GM12874 (cell line): ENCODE measurements at regions not wholly inside any gene's neighbourhood (a gene's known extent, or its start where the extent isn't known, plus 50 kb on each side); places are given as distances from the start of the nearest gene placed in this dataset.

Source experiments
- TF ChIP-seq, protein P1 (sequence below): IDR thresholded peaks from 2 replicates; pipeline ENCODE4 v1.5.1; 2011; ENCODE audit warnings: low read depth, mild to moderate bottlenecking, control low read depth, low read length, moderate library complexity; ENCODE audit not compliant: insufficient read depth

DNA sequence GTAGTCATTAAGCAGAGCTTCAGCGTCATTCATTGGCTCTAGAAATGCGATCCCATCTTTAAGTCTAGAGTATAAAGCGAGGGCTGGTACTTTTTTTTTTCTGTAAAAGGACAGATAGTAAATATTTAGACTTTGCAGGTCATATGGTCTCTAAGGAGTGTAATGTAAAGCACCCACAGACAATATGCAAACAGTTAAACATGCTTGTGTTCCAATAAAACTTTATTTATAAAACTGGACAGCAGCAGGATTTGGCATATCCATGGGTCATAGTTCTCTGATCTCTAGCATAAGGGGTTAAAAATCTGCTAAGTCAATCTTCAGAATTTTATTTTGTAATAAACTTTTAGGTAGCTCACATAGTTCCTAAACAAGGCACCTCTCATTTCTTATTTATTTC is 226.8 kb upstream of the TBC1D5 start:
- TF ChIP-seq, protein P1, sequence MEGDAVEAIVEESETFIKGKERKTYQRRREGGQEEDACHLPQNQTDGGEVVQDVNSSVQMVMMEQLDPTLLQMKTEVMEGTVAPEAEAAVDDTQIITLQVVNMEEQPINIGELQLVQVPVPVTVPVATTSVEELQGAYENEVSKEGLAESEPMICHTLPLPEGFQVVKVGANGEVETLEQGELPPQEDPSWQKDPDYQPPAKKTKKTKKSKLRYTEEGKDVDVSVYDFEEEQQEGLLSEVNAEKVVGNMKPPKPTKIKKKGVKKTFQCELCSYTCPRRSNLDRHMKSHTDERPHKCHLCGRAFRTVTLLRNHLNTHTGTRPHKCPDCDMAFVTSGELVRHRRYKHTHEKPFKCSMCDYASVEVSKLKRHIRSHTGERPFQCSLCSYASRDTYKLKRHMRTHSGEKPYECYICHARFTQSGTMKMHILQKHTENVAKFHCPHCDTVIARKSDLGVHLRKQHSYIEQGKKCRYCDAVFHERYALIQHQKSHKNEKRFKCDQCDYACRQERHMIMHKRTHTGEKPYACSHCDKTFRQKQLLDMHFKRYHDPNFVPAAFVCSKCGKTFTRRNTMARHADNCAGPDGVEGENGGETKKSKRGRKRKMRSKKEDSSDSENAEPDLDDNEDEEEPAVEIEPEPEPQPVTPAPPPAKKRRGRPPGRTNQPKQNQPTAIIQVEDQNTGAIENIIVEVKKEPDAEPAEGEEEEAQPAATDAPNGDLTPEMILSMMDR, result no peak

DNA sequence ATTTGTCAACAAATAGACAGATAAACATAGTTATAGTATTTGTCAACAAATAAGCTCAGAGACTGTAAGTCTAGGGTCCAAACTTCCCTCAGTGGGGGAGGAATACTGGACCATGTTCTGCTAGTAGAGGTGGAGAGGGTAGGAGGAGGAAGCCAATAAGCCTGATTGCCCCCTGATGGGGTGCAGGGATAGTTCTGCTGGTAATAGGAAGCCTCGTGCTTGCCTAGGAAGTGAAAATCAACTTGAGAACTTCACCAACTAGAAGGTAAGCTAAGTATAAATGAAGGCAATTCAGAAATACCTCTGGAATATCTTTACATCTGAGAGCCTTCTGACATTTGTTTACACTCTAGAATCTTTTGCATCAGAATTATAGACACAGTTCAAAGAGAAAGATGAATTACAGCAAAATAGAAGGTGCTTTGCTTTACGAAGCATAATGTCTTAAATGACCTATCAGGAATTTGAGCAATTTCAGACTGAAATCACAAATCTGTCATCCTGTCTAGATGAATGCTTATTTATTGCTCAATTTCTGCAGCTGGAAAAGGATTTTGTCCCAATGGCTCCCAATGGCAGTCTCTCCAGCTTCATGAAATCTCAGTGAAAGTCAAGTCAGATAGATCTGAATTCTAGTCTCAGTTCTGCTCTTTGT is 225.6 kb upstream of the TBC1D5 start:
- TF ChIP-seq, protein P1, result no peak

DNA sequence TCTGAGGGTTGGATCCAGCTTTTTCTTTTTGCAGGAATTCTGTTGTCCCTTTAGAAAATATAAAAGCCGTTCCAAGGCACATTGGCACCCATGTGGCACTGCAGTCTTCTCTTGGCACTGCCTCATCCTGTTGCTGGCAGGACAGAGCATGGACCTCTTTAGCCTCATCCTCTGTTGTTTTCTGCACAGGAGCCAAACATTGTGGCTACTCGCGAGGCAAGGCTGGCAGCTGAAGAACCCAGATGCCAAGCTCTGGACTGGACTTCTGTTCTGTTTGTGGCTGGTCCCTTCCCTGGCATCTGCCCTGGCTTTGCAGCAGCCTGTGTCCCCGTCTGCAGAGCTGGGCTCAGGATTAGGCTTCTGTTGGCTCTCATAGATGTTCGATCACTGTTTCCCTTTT is 224.7 kb upstream of the TBC1D5 start:
- TF ChIP-seq, protein P1, result no peak

DNA sequence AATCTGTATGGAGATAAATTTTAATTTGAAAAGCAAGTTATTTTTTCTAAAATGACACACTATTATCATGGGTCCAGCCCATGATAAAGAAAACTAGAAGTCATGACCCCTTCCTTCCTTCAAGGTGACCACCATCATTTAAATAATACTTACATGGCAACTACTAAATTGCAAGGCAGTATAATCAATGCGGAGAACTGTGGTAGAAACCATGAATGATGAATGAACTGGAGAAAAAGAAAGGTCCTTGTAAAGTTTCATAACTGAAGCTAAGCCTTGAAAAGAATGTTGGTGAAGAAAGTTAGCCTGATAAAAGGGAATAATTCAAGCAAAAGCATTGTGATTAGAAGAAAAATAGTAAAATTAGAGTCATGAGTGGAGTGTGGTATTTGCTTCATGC is 222.9 kb upstream of the TBC1D5 start:
- TF ChIP-seq, protein P1, result no peak

DNA sequence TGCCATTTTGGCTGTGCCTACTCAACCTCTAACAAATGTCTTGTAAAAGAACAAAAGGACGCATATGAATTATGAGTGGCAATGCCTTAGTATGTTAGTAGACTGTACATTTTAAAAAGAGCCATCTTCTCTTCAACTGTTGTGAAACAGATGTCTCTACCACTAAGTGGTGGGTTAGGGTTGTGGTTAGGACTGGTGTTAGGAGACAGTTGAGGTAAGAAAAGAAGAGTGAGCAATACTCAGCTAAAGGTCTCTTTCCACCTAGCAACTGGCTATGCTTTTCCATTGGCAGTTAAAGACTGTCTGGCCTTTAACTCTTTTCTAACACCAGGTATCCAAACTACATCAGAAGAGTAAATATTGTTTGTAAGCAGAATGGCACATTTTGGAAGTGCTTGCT is 221.7 kb upstream of the TBC1D5 start:
- TF ChIP-seq, protein P1, result no peak

DNA sequence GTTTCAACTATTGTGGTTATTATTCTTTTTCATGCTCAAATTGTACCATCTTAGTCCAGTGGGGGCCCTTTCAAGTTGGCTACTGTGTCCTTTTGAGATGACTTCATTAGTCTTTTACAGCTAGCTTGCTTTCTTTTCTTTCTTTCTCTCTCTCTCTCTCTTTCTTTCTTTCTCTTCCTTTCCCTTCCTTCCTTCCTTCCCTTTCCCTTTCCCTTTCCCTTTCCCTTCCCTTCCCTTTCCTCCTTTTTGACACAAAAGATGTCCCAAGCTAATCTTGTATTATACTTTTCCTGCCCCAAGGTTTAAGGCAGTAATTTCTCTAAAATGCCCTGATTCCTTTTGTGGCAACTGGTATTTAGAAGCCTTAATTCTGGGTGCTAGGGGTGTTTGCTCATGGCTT is 213.0 kb upstream of the TBC1D5 start:
- TF ChIP-seq, protein P1, result no peak

DNA sequence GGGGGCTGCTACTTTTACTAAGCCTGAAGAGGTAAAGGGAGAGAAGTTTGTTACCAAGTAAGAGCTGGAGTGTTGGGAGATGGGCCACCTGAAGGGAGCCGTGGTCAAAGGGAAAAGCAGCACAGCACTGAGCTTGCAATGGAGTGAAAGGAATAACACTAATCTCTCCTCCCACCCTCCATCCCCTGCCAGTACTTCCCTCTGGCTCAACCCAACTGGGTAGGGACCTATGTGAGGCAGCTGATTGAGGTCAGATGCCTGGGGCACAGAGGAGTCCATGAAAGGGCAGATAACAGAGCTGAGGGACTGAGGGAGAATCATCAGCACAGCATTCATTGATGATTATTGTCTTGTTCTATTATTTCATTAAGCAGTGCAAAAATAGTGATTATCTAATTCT is 212.4 kb upstream of the TBC1D5 start:
- TF ChIP-seq, protein P1, result no peak

DNA sequence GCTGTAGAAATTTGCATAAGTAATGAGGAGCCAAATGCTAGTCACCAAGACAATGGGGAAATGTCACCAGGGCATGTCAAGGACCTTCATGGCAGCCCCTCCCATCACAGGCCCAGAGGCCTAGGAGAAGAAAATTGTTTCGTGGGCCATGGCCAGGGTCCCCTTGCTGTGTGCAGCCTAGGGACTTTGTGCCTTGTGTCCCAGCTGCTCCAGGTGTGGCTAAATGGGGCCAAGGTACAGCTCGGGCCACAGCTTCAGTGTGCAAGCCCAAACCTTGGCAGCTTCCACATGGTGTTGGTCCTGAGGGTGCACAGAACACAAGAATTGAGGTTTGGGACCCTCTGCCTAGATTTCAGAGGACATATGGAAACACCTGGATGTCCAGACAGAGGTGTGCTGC is 208.8 kb upstream of the TBC1D5 start:
- TF ChIP-seq, protein P1, result no peak
